Mucosa of descending colon (tissue), 3 donors: ENCODE measurements at regions not wholly inside any gene's neighbourhood (a gene's known extent, or its start where the extent isn't known, plus 50 kb on each side); places are given as distances from the start of the nearest gene placed in this dataset.
"Not testable (repeated sequence)": the region's sequence is repeated elsewhere in the genome, so short reads cannot be mapped to it uniquely, and the experiment has no call there.

Experiments used
- ATAC-seq: fragments of 200-7000 bp; cut with Tn5 transposase; one replicate; pipeline ENCODE4 v1.9.1; 2020; ENCODE audit warnings: mild to moderate bottlenecking, moderate library complexity
- DNase-seq, 3 donors: peaks; one replicate each; pipeline ENCODE4 v3.0.0-alpha.2; 2020
- H3K36me3 ChIP-seq: fragments of 200-600 bp; one replicate; pipeline ENCODE4 v1.8.0; 2021; ENCODE audit warnings: low read depth, mild to moderate bottlenecking
- H3K4me1 ChIP-seq: fragments of 200-600 bp; one replicate; pipeline ENCODE4 v1.8.0; 2021; ENCODE audit warnings: low read depth, mild to moderate bottlenecking
- H3K4me3 ChIP-seq: fragments of 200-600 bp; one replicate; pipeline ENCODE4 v1.8.0; 2021; ENCODE audit warnings: mild to moderate bottlenecking
- H3K9me3 ChIP-seq: fragments of 200-600 bp; one replicate; pipeline ENCODE4 v1.8.0; 2021; ENCODE audit warnings: mild to moderate bottlenecking
- intact Hi-C, 2 donors: fragments of 100-400 bp; cut with DNase I in 1 of 2; cut with micrococcal nuclease in 1 of 2; formaldehyde crosslinking; loops; one replicate each; pipeline versions ENCODE4 v1.11.0 to v1.11.1; 2022; cut with DNase I, micrococcal nuclease
- TF ChIP-seq, protein P1 (sequence below): fragments of 200-600 bp; IDR thresholded peaks from one replicate; pipeline ENCODE4 v1.8.0; 2022; ENCODE audit warnings: antibody characterized with exemption, mild to moderate bottlenecking
- donor health status: DM: no; HTN: no; CAD: no; lungs with moderate emphysema.
- donor health status: DM: no; HTN: no; CAD: no.
- donor health status: DM: no; HTN: yes; CAD: no.

- no peak for DNase-seq
- H3K4me1 ChIP-seq = no peaks in the 10 kb centered on the region
- H3K9me3 ChIP-seq = no peaks in the 10 kb centered on the region
- ATAC-seq = no peak
- TF ChIP-seq, protein P1, sequence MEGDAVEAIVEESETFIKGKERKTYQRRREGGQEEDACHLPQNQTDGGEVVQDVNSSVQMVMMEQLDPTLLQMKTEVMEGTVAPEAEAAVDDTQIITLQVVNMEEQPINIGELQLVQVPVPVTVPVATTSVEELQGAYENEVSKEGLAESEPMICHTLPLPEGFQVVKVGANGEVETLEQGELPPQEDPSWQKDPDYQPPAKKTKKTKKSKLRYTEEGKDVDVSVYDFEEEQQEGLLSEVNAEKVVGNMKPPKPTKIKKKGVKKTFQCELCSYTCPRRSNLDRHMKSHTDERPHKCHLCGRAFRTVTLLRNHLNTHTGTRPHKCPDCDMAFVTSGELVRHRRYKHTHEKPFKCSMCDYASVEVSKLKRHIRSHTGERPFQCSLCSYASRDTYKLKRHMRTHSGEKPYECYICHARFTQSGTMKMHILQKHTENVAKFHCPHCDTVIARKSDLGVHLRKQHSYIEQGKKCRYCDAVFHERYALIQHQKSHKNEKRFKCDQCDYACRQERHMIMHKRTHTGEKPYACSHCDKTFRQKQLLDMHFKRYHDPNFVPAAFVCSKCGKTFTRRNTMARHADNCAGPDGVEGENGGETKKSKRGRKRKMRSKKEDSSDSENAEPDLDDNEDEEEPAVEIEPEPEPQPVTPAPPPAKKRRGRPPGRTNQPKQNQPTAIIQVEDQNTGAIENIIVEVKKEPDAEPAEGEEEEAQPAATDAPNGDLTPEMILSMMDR = no peak
- no peak overlapping the region for H3K4me3 ChIP-seq
- intact Hi-C loops = no loop called here
- H3K36me3 ChIP-seq = no peaks in the 10 kb centered on the region
These were observed 169.1 kb downstream of the ERMARD start for GRCh38 chr6:169920359-169921020.

GRCh38 chr6:169918954-169919549 is 167.6 kb downstream of the ERMARD start:
- no peak for DNase-seq
- Histone ChIP-seq H3K9me3 (no peaks in the 10 kb centered on the region), H3K4me1 (no peaks in the 10 kb centered on the region), H3K4me3 (no peak overlapping the region), H3K36me3 (no peaks in the 10 kb centered on the region)
- no peak for ATAC-seq
- TF ChIP-seq, protein P1 = no peak
- intact Hi-C loops = no loop called here

GRCh38 chr6:169918239-169918953 is 167.0 kb downstream of the ERMARD start:
- Histone ChIP-seq H3K4me3 (no peak overlapping the region), H3K4me1 (no peaks in the 10 kb centered on the region), H3K9me3 (no peaks in the 10 kb centered on the region), H3K36me3 (no peaks in the 10 kb centered on the region)
- ATAC-seq = no peak
- intact Hi-C loops = no loop called here
- TF ChIP-seq, protein P1 = no peak
- DNase-seq = no peak

DNA sequence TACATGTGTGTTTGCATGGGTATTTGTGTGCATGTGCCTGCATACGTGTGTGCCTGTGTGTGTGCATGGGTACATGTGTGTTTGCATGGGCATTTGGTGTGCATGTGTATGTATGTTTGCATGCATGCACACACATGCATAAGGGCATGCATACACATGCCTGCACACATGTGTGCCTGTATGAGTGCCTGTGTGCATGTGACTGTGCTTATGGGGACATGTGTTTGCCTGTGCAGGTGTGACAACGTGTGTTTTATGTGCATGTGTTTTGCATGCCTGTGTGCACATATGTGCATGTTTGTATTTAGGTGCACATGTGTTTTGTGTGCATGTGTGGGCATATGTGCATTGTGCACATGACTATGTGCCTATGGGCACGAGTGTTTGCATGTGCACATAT is 165.7 kb downstream of the ERMARD start:
- Histone ChIP-seq H3K36me3 (no peaks in the 10 kb centered on the region), H3K9me3 (no peaks in the 10 kb centered on the region), H3K4me3 (no peak overlapping the region), H3K4me1 (no peaks in the 10 kb centered on the region)
- ATAC-seq (no peak), DNase-seq (no peak)
- intact Hi-C loops = no loop called here
- TF ChIP-seq, protein P1 = no peak

- H3K36me3 ChIP-seq = no peaks in the 10 kb centered on the region
- TF ChIP-seq, protein P1 = no peak
- no peak for DNase-seq
- ATAC-seq = no peak
- H3K4me1 ChIP-seq = no peaks in the 10 kb centered on the region
- no peaks in the 10 kb centered on the region for H3K9me3 ChIP-seq
- intact Hi-C loops = no loop called here
- H3K4me3 ChIP-seq = no peak overlapping the region
These were observed 164.5 kb downstream of the ERMARD start for GRCh38 chr6:169915769-169916550.

DNA sequence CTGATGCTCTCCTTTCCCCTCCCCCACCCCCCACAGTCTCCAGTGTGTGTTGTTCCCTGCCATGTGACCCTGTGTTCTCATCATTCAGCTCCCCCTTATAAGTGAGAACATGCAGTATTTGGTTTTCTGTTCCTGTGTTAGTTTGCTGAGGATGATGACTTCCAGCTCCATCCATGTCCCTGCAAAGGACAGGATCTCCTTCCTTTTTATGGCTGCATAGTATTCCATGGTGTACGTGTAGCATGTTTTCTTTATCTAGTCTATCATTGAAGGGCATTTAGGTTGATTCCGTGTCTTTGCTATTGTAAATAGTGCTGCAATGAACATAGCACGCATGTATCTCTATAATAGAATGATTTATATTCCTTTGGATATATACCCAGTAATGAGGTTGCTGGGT is 162.3 kb downstream of the ERMARD start:
- H3K36me3 ChIP-seq, H3K4me3 ChIP-seq, DNase-seq, intact Hi-C loops, H3K4me1 ChIP-seq, ATAC-seq, H3K9me3 ChIP-seq: not testable (repeated sequence)
